HL-60 (cell line): ENCODE measurements at regions not wholly inside any gene's neighbourhood (a gene's known extent, or its start where the extent isn't known, plus 50 kb on each side); places are given as distances from the start of the nearest gene placed in this dataset.

Experiments used
- DNase-seq, 2 experiments: peaks; one replicate each; pipeline ENCODE4 v3.0.0-alpha.2; 2010 to 2020; ENCODE audit warnings: low read depth in 1 of 2, low spot score in 1 of 2
- H3K27ac ChIP-seq: fragments of 250-450 bp; sonication (Bioruptor Pico); replicated peaks from 2 replicates; pipeline ENCODE4 v1.5.1; 2020; ENCODE audit warnings: mild to moderate bottlenecking, moderate library complexity
- H3K27me3 ChIP-seq: fragments of 250-450 bp; sonication (Bioruptor Pico); 2 replicates; pipeline ENCODE4 v1.5.1; 2021; ENCODE audit warnings: mild to moderate bottlenecking, moderate library complexity; ENCODE audit not compliant: insufficient read depth, poor library complexity, severe bottlenecking
- H3K4me3 ChIP-seq: replicated peaks from 2 replicates; pipeline ENCODE4 v1.5.1; 2011; ENCODE audit warnings: mild to moderate bottlenecking, control low read depth, low read length; ENCODE audit not compliant: insufficient read depth
- GABPA ChIP-seq: IDR thresholded peaks from 2 replicates; pipeline ENCODE4 v1.6.1; 2012; ENCODE audit warnings: low read depth
- POLR2AphosphoS5 ChIP-seq: IDR thresholded peaks from 2 replicates; pipeline ENCODE4 v1.6.1; 2012; ENCODE audit warnings: low read depth
- SPI1 ChIP-seq: IDR thresholded peaks from 2 replicates; pipeline ENCODE4 v1.6.1; 2012; ENCODE audit warnings: low read depth, mild to moderate bottlenecking, borderline replicate concordance
- TF ChIP-seq, protein P1 (sequence below): IDR thresholded peaks from one replicate; pipeline ENCODE4 v1.5.1; 2011; ENCODE audit warnings: low read length, control low read depth, inconsistent platforms; ENCODE audit not compliant: insufficient read depth
- TF ChIP-seq, protein P2 (sequence below): IDR thresholded peaks from 2 replicates; pipeline ENCODE4 v1.6.1; 2012; ENCODE audit warnings: low read depth; ENCODE audit not compliant: insufficient replicate concordance

DNA sequence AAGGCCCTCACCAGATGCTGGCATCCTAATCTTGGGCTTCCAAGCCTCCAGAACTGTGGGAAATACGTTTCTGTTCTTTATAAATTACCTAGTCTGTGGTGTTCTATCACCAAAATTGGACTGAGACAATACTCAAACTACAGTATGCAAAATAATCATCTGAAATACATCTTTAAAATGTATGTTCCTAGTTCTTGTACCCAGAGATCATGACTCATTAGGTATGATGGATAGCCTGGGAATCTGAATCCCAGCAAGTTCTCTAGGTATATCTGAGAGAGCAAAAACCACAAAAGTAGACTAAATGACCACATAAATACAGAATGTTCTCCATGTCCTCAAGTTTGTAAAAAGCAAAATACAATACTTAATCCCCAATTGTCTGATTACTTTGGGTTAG is 166.3 kb downstream of the YIPF5 start:
- TF ChIP-seq POLR2AphosphoS5 (no peak), GABPA (no peak), SPI1 (no peak)
- TF ChIP-seq, protein P1, sequence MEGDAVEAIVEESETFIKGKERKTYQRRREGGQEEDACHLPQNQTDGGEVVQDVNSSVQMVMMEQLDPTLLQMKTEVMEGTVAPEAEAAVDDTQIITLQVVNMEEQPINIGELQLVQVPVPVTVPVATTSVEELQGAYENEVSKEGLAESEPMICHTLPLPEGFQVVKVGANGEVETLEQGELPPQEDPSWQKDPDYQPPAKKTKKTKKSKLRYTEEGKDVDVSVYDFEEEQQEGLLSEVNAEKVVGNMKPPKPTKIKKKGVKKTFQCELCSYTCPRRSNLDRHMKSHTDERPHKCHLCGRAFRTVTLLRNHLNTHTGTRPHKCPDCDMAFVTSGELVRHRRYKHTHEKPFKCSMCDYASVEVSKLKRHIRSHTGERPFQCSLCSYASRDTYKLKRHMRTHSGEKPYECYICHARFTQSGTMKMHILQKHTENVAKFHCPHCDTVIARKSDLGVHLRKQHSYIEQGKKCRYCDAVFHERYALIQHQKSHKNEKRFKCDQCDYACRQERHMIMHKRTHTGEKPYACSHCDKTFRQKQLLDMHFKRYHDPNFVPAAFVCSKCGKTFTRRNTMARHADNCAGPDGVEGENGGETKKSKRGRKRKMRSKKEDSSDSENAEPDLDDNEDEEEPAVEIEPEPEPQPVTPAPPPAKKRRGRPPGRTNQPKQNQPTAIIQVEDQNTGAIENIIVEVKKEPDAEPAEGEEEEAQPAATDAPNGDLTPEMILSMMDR: no peak
- TF ChIP-seq, protein P2, sequence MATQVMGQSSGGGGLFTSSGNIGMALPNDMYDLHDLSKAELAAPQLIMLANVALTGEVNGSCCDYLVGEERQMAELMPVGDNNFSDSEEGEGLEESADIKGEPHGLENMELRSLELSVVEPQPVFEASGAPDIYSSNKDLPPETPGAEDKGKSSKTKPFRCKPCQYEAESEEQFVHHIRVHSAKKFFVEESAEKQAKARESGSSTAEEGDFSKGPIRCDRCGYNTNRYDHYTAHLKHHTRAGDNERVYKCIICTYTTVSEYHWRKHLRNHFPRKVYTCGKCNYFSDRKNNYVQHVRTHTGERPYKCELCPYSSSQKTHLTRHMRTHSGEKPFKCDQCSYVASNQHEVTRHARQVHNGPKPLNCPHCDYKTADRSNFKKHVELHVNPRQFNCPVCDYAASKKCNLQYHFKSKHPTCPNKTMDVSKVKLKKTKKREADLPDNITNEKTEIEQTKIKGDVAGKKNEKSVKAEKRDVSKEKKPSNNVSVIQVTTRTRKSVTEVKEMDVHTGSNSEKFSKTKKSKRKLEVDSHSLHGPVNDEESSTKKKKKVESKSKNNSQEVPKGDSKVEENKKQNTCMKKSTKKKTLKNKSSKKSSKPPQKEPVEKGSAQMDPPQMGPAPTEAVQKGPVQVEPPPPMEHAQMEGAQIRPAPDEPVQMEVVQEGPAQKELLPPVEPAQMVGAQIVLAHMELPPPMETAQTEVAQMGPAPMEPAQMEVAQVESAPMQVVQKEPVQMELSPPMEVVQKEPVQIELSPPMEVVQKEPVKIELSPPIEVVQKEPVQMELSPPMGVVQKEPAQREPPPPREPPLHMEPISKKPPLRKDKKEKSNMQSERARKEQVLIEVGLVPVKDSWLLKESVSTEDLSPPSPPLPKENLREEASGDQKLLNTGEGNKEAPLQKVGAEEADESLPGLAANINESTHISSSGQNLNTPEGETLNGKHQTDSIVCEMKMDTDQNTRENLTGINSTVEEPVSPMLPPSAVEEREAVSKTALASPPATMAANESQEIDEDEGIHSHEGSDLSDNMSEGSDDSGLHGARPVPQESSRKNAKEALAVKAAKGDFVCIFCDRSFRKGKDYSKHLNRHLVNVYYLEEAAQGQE: no peak
- Histone ChIP-seq H3K4me3 (no peak overlapping the region), H3K27ac (no peak overlapping the region), H3K27me3 (no peaks in the 10 kb centered on the region)
- DNase-seq: no peak

DNA sequence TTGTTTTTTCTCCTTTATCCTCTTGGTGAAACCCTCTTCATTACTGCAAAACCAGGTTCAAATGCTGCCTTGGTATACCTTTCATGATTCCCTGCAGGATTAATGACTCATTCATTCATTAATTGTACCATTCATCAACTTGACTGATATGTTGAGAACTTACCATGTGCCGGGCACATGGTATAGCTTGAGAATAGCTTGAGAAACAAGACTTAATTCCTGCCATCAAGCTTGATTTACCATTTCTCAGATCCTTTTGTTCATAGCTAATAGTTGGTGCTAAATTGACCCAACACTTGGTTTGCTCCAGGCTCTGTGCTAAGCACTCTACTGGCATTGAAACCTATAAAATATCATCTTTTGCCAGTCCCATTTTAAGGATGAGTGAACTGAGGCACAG is 165.7 kb downstream of the YIPF5 start:
- no peak overlapping the region for H3K27ac ChIP-seq
- TF ChIP-seq GABPA: no peak
- TF ChIP-seq SPI1: no peak
- TF ChIP-seq, protein P1: no peak
- no peak for TF ChIP-seq POLR2AphosphoS5
- TF ChIP-seq, protein P2: no peak
- no peak for DNase-seq
- H3K4me3 ChIP-seq: no peak overlapping the region
- H3K27me3 ChIP-seq: no peaks in the 10 kb centered on the region

DNA sequence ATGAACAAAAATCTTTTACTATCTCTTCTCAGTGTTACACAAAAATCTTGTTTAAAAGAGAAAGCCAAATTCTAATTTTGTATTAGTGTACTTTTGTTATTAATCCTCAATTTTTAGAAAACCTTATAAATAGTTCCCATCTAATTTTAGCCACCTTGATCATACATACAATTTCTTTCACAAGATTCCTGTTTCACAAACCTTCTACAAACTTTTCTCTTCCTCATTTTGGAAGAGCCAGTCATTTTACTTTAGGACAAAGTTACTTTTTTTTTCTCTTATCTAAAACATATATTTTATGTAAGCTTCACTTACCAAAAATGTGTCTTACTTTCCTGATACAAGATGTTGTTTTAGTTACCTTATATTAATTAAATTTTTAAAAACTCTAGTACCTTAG is 161.3 kb downstream of the YIPF5 start:
- Histone ChIP-seq H3K4me3 (no peak overlapping the region), H3K27ac (no peak overlapping the region), H3K27me3 (no peaks in the 10 kb centered on the region)
- no peak for DNase-seq
- TF ChIP-seq SPI1 (peak; percentile 69; the same call in 1 of the 2 replicates), POLR2AphosphoS5 (no peak), GABPA (no peak)
- TF ChIP-seq, protein P2: no peak
- TF ChIP-seq, protein P1: no peak
